ENCODE measurements at regions not wholly inside any gene's neighbourhood (a gene's known extent, or its start where the extent isn't known, plus 50 kb on each side); places are given as distances from the start of the nearest gene placed in this dataset.
"Not testable (repeated sequence)": the region's sequence is repeated elsewhere in the genome, so short reads cannot be mapped to it uniquely, and the experiment has no call there.

GRCh38 chr2:37569131-37569823 lies 102.2 kb downstream of the CDC42EP3 start:
- DNase-seq (ENCODE audit: low read depth in 4 of 4, low spot score in 2 of 4): no peak

GRCh38 chr2:37569986-37570679 lies 101.3 kb downstream of the CDC42EP3 start:
- no peak for DNase-seq (ENCODE audit: low read depth in 4 of 4, low spot score in 2 of 4)

GRCh38 chr2:37570773-37571586 lies 100.5 kb downstream of the CDC42EP3 start:
- DNase-seq (ENCODE audit: low read depth in 4 of 4, low spot score in 2 of 4): no peak

- DNase-seq (ENCODE audit: low read depth in 4 of 4, low spot score in 2 of 4): no peak
Measured at GRCh38 chr2:37571587-37572136, 99.8 kb downstream of the CDC42EP3 start.

GRCh38 chr2:37573451-37574388 lies 97.7 kb downstream of the CDC42EP3 start:
- DNase-seq (ENCODE audit: low read depth in 4 of 4, low spot score in 2 of 4): no peak

GRCh38 chr2:37575780-37576179 lies 95.7 kb downstream of the CDC42EP3 start:
- no peak for DNase-seq (ENCODE audit: low read depth in 4 of 4, low spot score in 2 of 4)

GRCh38 chr2:37576194-37576593 lies 95.2 kb downstream of the CDC42EP3 start:
- DNase-seq (ENCODE audit: low read depth in 4 of 4, low spot score in 2 of 4): not testable (repeated sequence)

GRCh38 chr2:37576831-37577230 lies 94.6 kb downstream of the CDC42EP3 start:
- DNase-seq (ENCODE audit: low read depth in 4 of 4, low spot score in 2 of 4): no peak

GRCh38 chr2:37579192-37579713 lies 92.2 kb downstream of the CDC42EP3 start:
- no peak for DNase-seq (ENCODE audit: low read depth in 4 of 4, low spot score in 2 of 4)

GRCh38 chr2:37579949-37580348 lies 91.5 kb downstream of the CDC42EP3 start:
- not testable (repeated sequence) for DNase-seq (ENCODE audit: low read depth in 4 of 4, low spot score in 2 of 4)

- no peak for DNase-seq (ENCODE audit: low read depth in 4 of 4, low spot score in 2 of 4)
Measured at GRCh38 chr2:37581433-37581832, 90.0 kb downstream of the CDC42EP3 start.

- no peak for DNase-seq (ENCODE audit: low read depth in 4 of 4, low spot score in 2 of 4)
Measured at GRCh38 chr2:37582481-37583220, 88.8 kb downstream of the CDC42EP3 start.

GRCh38 chr2:37583402-37583801 lies 88.0 kb downstream of the CDC42EP3 start:
- DNase-seq (ENCODE audit: low read depth in 4 of 4, low spot score in 2 of 4): no peak

- DNase-seq (ENCODE audit: low read depth in 4 of 4, low spot score in 2 of 4): no peak
Measured at GRCh38 chr2:37583867-37584266, 87.6 kb downstream of the CDC42EP3 start.

- peak in 1 of 4 donors; percentile 24 for DNase-seq (ENCODE audit: low read depth in 4 of 4, low spot score in 2 of 4)
Measured at GRCh38 chr2:37585295-37585908, 86.0 kb downstream of the CDC42EP3 start.

- DNase-seq (ENCODE audit: low read depth in 4 of 4, low spot score in 2 of 4): no peak
Measured at GRCh38 chr2:37585982-37586621, 85.3 kb downstream of the CDC42EP3 start.

GRCh38 chr2:37586663-37587317 lies 84.7 kb downstream of the CDC42EP3 start:
- DNase-seq (ENCODE audit: low read depth in 4 of 4, low spot score in 2 of 4): no peak

GRCh38 chr2:37587817-37588216 lies 83.6 kb downstream of the CDC42EP3 start:
- DNase-seq (ENCODE audit: low read depth in 4 of 4, low spot score in 2 of 4): no peak

Data from left renal cortex interstitium (tissue), 4 donors.